HG02943 (cell line): ENCODE measurements at regions not wholly inside any gene's neighbourhood (a gene's known extent, or its start where the extent isn't known, plus 50 kb on each side); places are given as distances from the start of the nearest gene placed in this dataset.
"Not testable (repeated sequence)": the region's sequence is repeated elsewhere in the genome, so short reads cannot be mapped to it uniquely, and the experiment has no call there.

Source experiments
- ATAC-seq: cut with Tn5 transposase; IDR thresholded peaks from one replicate; pipeline ENCODE4 v1.9.1; 2021; ENCODE audit warnings: mild to moderate bottlenecking, low read depth, moderate library complexity; ENCODE audit not compliant: unreplicated experiment

DNA sequence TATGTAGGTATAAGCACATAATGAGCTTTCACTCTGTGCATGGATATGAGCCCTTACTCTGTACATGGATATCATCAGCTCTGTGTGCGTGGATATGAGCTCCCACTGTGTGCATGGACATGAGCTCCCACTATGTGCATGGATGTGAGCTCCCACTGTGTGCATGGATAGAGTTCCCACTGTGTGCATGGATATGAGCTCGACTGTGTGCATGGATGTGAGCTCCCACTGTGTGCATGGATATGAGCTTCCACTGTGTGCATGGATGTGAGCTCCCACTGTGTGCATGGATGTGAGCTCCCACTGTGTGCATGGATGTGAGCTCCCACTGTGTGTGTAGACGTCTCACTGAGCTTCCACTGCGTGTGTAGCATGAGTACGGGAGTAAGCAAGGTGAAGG, 149.3 kb upstream of the ALKAL2 start:
- ATAC-seq, result no peak

GRCh38 chr2:436205-436604, 148.3 kb upstream of the ALKAL2 start:
- no peak for ATAC-seq

GRCh38 chr2:434625-435024, 146.7 kb upstream of the ALKAL2 start:
- no peak for ATAC-seq

GRCh38 chr2:433216-433615, 145.3 kb upstream of the ALKAL2 start:
- ATAC-seq, result no peak

DNA sequence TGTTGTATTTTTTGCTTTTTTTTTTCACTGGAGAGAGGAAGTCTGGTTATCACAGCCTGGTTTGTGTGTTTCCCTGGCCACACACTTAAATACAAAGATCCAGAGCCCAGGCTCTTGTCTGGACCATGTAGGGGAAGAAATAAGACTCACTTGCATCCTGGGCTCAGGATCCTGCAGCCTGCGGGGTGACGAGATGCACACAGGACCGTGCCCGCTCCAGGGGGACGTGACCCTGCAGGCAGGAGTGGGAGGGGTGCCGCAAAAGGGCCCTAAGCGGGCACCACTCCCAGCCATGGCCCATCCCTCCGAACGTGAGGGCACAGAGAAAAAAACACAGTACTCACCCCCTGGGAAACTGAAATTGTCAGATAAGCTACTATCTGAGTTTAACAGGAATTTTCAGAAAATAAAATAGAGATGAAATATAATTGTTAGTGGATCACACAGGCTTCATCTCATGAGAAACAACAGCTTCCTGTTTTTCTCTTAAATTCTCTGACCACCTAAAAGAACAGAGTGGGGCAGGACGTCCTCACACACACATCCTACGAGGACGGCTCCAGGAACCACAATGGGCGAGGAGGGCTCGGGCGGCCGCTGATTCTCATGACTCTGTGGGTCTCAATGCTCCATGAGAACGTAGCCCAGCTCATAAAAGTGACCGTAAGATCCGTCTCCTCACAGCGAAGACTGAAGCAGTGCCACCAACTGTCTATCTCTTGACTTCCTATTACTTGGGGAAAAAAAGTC, 142.6 kb upstream of the ALKAL2 start:
- ATAC-seq, result no peak

- no peak for ATAC-seq
Measured at GRCh38 chr2:429575-430254, 141.8 kb upstream of the ALKAL2 start.

GRCh38 chr2:429142-429541, 141.3 kb upstream of the ALKAL2 start:
- no peak for ATAC-seq

- no peak for ATAC-seq
Measured at GRCh38 chr2:428591-428990, 140.7 kb upstream of the ALKAL2 start.

DNA sequence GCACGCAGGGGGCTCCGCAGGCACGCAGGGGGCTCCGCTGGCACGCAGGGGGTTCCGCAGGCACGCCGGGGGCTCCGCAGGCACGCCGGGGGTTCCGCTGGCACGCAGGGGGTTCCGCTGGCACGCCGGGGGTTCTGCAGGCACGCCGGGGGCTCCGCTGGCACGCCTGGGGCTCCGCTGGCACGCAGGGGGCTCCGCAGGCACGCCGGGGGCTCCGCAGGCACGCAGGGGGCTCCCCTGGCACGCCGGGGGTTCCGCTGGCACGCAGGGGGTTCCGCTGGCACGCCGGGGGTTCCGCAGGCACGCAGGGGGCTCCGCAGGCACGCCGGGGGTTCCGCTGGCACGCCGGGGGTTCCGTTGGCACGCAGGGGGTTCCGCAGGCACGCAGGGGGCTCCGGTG, 138.8 kb upstream of the ALKAL2 start:
- not testable (repeated sequence) for ATAC-seq

- no peak for ATAC-seq
Measured at GRCh38 chr2:425947-426346, 138.1 kb upstream of the ALKAL2 start.

DNA sequence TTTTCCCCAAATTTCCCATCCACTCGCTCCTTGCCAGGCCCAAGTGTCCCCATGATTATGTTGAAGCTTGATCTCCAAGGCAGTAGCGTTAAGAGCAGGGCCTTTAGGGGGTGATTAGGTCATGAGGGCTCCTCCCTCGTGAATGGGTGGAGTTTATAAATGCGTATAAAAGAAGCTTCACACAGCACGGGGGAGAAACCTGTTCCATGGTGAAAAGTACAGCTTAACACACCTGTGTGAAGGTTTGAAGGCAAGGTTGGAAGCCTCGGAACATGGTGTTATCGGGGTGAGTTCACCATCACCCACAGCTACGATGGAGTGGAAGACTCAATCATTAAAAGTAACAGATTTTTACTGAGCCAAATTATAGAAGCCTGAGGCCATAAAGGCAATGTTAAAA, 137.4 kb upstream of the ALKAL2 start:
- no peak for ATAC-seq

DNA sequence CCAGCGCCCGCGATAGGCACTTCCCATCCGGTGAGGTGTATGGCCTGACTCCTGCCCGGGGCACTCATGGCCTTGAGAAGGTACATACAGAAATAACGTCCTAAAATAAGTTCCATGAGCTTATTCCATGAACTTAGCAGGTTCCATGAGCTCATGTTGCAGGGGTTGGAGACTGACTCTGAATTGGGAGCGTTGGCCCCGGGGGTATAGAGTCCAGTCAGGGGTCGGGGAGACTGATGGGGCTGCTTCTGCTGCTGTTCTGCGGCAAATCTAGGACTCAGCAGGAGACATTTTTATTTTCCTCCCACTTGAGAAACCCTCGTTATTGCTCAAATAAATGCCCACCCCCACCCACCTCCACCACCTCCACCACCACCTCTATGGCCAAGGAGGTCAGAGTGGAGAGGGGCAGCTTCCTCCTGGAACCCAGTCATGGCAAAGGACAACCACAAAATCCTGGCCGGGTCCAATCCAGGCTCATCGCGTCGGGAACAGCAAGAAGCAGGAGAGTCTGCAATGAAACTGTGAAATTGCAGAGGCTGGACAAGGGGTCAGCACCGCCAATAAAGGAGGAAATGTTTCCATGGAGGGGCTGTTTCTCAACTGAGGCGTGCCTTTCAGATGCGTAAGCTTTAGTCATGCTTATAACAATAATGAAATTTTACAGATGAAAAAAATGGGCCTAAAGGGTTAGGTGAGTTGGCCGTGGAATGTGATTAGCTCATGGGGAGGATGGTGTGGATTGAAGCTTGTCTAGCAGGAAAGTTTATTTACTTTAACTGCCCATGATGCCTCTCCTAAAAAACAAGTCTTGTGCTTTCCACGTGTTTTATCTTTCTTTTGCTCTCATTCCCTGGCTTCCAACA, 136.6 kb upstream of the ALKAL2 start:
- ATAC-seq, result no peak

DNA sequence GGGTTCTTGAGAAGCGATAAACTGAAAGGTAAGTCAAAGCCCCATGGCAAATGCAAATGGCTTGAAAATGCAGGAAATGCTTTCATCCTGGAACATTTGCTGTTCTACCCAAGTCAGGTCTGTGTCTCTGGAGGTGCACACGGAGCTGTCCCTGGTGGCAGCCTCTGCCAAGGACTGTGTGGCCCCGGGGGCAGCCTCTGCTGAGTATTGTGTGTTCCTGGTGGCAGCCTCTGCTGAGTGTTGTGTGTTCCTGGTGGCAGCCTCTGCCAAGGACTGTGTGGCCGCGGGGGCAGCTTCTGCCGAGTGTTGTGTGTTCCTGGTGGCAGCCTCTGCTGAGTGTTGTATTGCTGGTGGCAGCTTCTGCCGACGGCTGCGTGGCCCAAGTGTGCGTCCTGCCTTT, 135.6 kb upstream of the ALKAL2 start:
- no peak for ATAC-seq

GRCh38 chr2:422676-423435, 135.0 kb upstream of the ALKAL2 start:
- ATAC-seq, result no peak

DNA sequence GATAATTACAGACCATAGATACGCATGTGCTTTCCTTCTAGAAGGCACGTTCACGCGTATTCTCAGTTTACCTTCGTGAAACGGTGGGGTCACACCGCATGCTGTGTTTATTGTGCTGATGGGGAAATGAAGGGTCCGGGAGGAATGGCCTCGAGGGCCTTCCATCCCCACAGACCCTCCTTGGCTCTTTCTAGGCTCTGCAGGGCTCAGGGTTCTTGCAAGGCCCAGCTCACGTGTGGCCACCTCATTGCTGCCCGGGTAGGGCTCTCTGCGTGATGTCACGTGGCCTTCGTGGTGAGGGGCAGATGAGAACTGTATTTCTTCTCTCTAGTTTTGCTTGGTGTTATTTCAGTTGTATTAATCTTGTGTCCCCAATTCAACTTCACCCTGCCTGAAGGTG, 133.5 kb upstream of the ALKAL2 start:
- ATAC-seq, result no peak

- ATAC-seq, result no peak
Measured at GRCh38 chr2:419687-420317, 131.9 kb upstream of the ALKAL2 start.

- no peak for ATAC-seq
Measured at GRCh38 chr2:417662-418061, 129.8 kb upstream of the ALKAL2 start.

- no peak for ATAC-seq
Measured at GRCh38 chr2:417006-417405, 129.1 kb upstream of the ALKAL2 start.

DNA sequence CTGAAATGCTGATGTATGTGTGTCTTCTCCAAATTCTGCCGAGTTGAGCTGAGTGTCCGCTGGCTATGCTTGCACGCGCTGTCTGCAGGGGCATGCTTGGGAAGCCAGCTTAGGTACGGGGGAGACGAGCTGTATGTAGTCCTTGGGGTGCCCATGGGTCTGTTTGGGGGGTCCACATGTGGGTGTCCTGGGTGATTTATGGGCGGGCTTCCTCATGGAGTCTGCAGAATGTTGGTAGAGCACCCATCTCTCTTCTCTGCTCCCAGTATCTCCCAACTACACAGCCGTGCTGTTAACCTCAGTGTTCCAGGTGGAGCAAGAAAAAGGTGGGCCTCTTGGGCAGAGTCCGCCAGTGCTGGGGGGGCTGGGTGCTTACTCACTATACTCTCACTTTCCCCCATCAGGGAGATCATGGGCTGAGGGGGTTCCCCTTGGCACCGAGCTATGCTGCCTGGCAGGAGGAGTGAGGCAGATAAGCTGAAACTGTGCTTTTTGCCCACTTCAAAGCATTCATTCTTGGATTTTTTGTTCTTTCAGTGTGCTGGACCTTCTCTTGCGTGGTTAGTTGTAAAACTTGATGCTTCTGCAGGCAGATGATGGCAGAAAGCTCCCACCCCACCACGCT, 128.2 kb upstream of the ALKAL2 start:
- ATAC-seq, result no peak

- ATAC-seq, result no peak
Measured at GRCh38 chr2:409523-409922, 121.6 kb upstream of the ALKAL2 start.
